Loucy (cell line): ENCODE measurements at regions not wholly inside any gene's neighbourhood (a gene's known extent, or its start where the extent isn't known, plus 50 kb on each side); places are given as distances from the start of the nearest gene placed in this dataset.

Source experiments
- CTCF ChIP-seq: fragments of 200-600 bp; sonication (generic); conservative IDR thresholded peaks from 2 replicates; pipeline ENCODE4 v1.5.1; 2014; ENCODE audit warnings: mild to moderate bottlenecking, antibody characterized with exemption, low read length
- EZH2phosphoT487 ChIP-seq: fragments of 200-600 bp; IDR thresholded peaks from 2 replicates; pipeline ENCODE4 v1.6.1; 2018; ENCODE audit warnings: antibody characterized with exemption, mild to moderate bottlenecking, moderate library complexity, borderline replicate concordance

GRCh38 chr13:24938966-24939365, 157.0 kb upstream of the PABPC3 start:
- TF ChIP-seq CTCF (no peak), EZH2phosphoT487 (no peak)
